Endothelial cell of umbilical vein (primary cell): ENCODE measurements at regions not wholly inside any gene's neighbourhood (a gene's known extent, or its start where the extent isn't known, plus 50 kb on each side); places are given as distances from the start of the nearest gene placed in this dataset.
"Not testable (repeated sequence)": the region's sequence is repeated elsewhere in the genome, so short reads cannot be mapped to it uniquely, and the experiment has no call there.

Experiments used
- BruUV-seq: library from RNA; stranded (reverse); fragments of 400-500 nt; replicated peaks from 2 replicates; lab custom pipeline; 2021; lab: Mats Ljungman, UMichigan
- CTCF ChIA-PET: fragments of 300-600, 350-600 bp; sonication (Branson Sonifier 250); formaldehyde crosslinking; loops from one replicate; lab custom pipeline; 2021; ENCODE audit warnings: antibody characterized with exemption, inconsistent platforms; lab: Charles Lee
- POLR2A ChIA-PET: fragments of 300-600, 350-600 bp; sonication (Branson Sonifier 250); formaldehyde crosslinking; loops from one replicate; lab custom pipeline; 2021; ENCODE audit warnings: antibody characterized with exemption, inconsistent platforms; lab: Charles Lee
- DNase-seq: peaks from one replicate; pipeline ENCODE4 v3.0.0-alpha.2; 2011; ENCODE audit warnings: low read depth, low spot score
- FAIRE-seq: peaks from 2 replicates; lab custom pipeline; 2011; peaks lifted over from hg19 to GRCh38; lab: Jason Lieb, UNC
- H2AFZ ChIP-seq: 2 replicates; pipeline ENCODE4 v1.6.0; 2012; ENCODE audit warnings: low read depth, low read length, control low read depth, inconsistent platforms
- H3K27ac ChIP-seq: 2 replicates; pipeline ENCODE4 v1.5.1; 2011; ENCODE audit warnings: low read depth, mild to moderate bottlenecking, control low read depth, low read length, moderate library complexity; ENCODE audit not compliant: insufficient read depth
- H3K27me3 ChIP-seq, 2 experiments: 2 replicates each; pipeline versions ENCODE4 v1.6.0 to v1.6.1; 2011; ENCODE audit warnings: low read length in 2 of 2, mixed read lengths in 1 of 2; ENCODE audit not compliant: control insufficient read depth in 2 of 2, insufficient read depth in 2 of 2
- H3K36me3 ChIP-seq, 2 experiments: 2 replicates in 1 of 2; 3 replicates in 1 of 2; pipeline ENCODE4 v1.5.1; 2011; ENCODE audit warnings: low read length in 2 of 2, mild to moderate bottlenecking in 1 of 2, moderate library complexity in 1 of 2; ENCODE audit not compliant: control insufficient read depth in 2 of 2, insufficient read depth in 2 of 2; ENCODE audit errors: extremely low read depth in 1 of 2
- H3K4me1 ChIP-seq: 3 replicates; pipeline ENCODE4 v1.5.1; 2011; ENCODE audit warnings: mild to moderate bottlenecking, low read length; ENCODE audit not compliant: control insufficient read depth, insufficient read depth; ENCODE audit errors: extremely low read depth
- H3K4me2 ChIP-seq: 2 replicates; pipeline ENCODE4 v1.6.1; 2011; ENCODE audit warnings: low read length, control low read depth, mixed read lengths; ENCODE audit not compliant: insufficient read depth
- H3K4me3 ChIP-seq, 3 experiments: fragments of 200-600 bp in 1 of 3; sonication (generic), shearing (Covaris generic) in 1 of 3; replicated peaks in 1 of 3; 2 replicates each; pipeline ENCODE4 v1.5.1; 2011 to 2016; ENCODE audit warnings: control low read depth in 3 of 3, low read length in 3 of 3, mild to moderate bottlenecking in 2 of 3, inconsistent platforms in 1 of 3, low read depth in 1 of 3, moderate library complexity in 1 of 3; ENCODE audit not compliant: insufficient read depth in 1 of 3
- H3K79me2 ChIP-seq: 2 replicates; pipeline ENCODE4 v1.6.0; 2012; ENCODE audit warnings: low read length, inconsistent platforms; ENCODE audit not compliant: control insufficient read depth, insufficient read depth
- H3K9ac ChIP-seq: replicated peaks from 2 replicates; pipeline ENCODE3; 2011; ENCODE audit warnings: low read length, control low read depth; ENCODE audit not compliant: insufficient read depth; ENCODE audit errors: extremely low read depth
- H3K9me1 ChIP-seq: replicated peaks from 3 replicates; pipeline ENCODE4 v1.6.0; 2011; ENCODE audit warnings: mild to moderate bottlenecking, low read length; ENCODE audit not compliant: control insufficient read depth, insufficient read depth; ENCODE audit errors: extremely low read depth
- H3K9me3 ChIP-seq: replicated peaks from 2 replicates; pipeline ENCODE4 v1.5.1; 2012; ENCODE audit warnings: low read length, inconsistent platforms; ENCODE audit not compliant: control insufficient read depth, insufficient read depth
- H4K20me1 ChIP-seq: replicated peaks from 2 replicates; pipeline ENCODE3; 2011; ENCODE audit warnings: mild to moderate bottlenecking, low read length; ENCODE audit not compliant: control insufficient read depth, insufficient read depth; ENCODE audit errors: extremely low read depth
- EZH2 ChIP-seq: IDR thresholded peaks from 2 replicates; pipeline ENCODE4 v1.6.1; 2012; ENCODE audit warnings: borderline replicate concordance, low read depth, mild to moderate bottlenecking, moderate library complexity, low read length, inconsistent platforms; ENCODE audit not compliant: severe bottlenecking
- GATA2 ChIP-seq: IDR thresholded peaks from 2 replicates; pipeline ENCODE4 v1.7.0; 2011; ENCODE audit warnings: low read depth, mild to moderate bottlenecking, moderate library complexity, mixed read lengths, low read length; ENCODE audit not compliant: insufficient read length, insufficient read depth
- MYC ChIP-seq: IDR thresholded peaks from one replicate; pipeline ENCODE4 v1.6.1; 2011; ENCODE audit warnings: mild to moderate bottlenecking, low read depth, low read length
- POLR2A ChIP-seq: IDR thresholded peaks from 2 replicates; pipeline ENCODE4 v1.6.1; 2012; ENCODE audit warnings: low read depth, mild to moderate bottlenecking, control low read depth, low read length
- POLR2AphosphoS5 ChIP-seq: IDR thresholded peaks from 2 replicates; pipeline ENCODE4 v1.6.1; 2012; ENCODE audit warnings: low read depth, mild to moderate bottlenecking, control low read depth, low read length, moderate library complexity; ENCODE audit not compliant: insufficient read depth
- dilution Hi-C: fragments of 300-500 bp; cut with MboI; formaldehyde crosslinking; loops from one replicate; pipeline ENCODE4 v1.15.0; 2019; ENCODE audit warnings: low sequenced_read_pairs; ENCODE audit not compliant: extremely low pct_ligation_motif_present
- intact Hi-C: fragments of 100-400 bp; cut with micrococcal nuclease; formaldehyde crosslinking; loops from one replicate; pipeline ENCODE4 v1.10.0; 2022
- TF ChIP-seq, protein P1 (sequence below), 2 donors: IDR thresholded peaks; 1 replicate in 1 of 2; 2 replicates in 1 of 2; pipeline ENCODE4 v1.5.1; 2011; ENCODE audit warnings: low read length in 2 of 2, mild to moderate bottlenecking in 2 of 2, moderate library complexity in 2 of 2, control low read depth in 1 of 2, inconsistent platforms in 1 of 2, low read depth in 1 of 2; ENCODE audit not compliant: insufficient read depth in 1 of 2; ENCODE audit errors: extremely low read depth in 1 of 2
- TF ChIP-seq, protein P2 (sequence below): IDR thresholded peaks from 2 replicates; pipeline ENCODE4 v1.6.1; 2011; ENCODE audit not compliant: insufficient read depth, insufficient read length

DNA sequence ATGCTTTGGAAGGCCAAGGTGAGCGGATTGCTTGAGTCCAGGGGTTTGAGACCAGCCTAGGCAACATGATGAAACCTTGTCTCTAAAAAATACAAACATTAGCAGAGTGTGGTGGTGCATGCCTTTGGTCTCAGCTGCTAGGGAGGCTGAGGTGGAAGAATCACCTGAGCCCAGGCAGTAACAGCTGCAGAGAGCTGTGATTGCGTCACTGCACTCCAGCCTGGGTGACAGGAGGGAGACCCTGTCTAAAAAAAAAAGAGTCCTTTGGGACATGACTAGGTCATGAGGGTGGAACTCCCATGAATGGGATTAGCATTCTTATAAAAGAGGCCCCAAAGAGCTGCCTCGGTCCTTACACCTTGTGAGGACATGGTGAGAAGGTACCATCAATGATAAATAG lies 436.0 kb upstream of the NR5A2 start:
- Histone ChIP-seq H3K4me2 (no peak overlapping the region), H3K36me3 (no peaks in the 10 kb centered on the region), H3K4me3 (no peak overlapping the region), H3K9me1 (no peaks in the 10 kb centered on the region), H3K9me3 (no peaks in the 10 kb centered on the region), H3K4me1 (no peaks in the 10 kb centered on the region), H3K79me2 (no peaks in the 10 kb centered on the region), H3K9ac (no peak overlapping the region), H3K27ac (no peak overlapping the region), H3K27me3 (no peaks in the 10 kb centered on the region), H2AFZ (no peak overlapping the region), H4K20me1 (no peaks in the 10 kb centered on the region)
- dilution Hi-C loops, result no loop called here
- POLR2A ChIA-PET, result no interaction called here
- no TSS peak for BruUV-seq
- no peak for DNase-seq
- CTCF ChIA-PET, result interaction anchor here (1.5 kb wide), 1 partner anchor 17 kb away, joined by 3 read pairs; no protein-coding TSS in a partner anchor
- no peak for FAIRE-seq
- TF ChIP-seq MYC (no peak), POLR2AphosphoS5 (no peak), GATA2 (no peak), POLR2A (no peak)
- TF ChIP-seq, protein P1, sequence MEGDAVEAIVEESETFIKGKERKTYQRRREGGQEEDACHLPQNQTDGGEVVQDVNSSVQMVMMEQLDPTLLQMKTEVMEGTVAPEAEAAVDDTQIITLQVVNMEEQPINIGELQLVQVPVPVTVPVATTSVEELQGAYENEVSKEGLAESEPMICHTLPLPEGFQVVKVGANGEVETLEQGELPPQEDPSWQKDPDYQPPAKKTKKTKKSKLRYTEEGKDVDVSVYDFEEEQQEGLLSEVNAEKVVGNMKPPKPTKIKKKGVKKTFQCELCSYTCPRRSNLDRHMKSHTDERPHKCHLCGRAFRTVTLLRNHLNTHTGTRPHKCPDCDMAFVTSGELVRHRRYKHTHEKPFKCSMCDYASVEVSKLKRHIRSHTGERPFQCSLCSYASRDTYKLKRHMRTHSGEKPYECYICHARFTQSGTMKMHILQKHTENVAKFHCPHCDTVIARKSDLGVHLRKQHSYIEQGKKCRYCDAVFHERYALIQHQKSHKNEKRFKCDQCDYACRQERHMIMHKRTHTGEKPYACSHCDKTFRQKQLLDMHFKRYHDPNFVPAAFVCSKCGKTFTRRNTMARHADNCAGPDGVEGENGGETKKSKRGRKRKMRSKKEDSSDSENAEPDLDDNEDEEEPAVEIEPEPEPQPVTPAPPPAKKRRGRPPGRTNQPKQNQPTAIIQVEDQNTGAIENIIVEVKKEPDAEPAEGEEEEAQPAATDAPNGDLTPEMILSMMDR (IDR thresholded peaks at IDR 0.05; ENCODE audit: extremely low read depth in 1 of 2, insufficient read depth in 1 of 2, low read depth in 1 of 2, low read length in 2 of 2), result no peak
- TF ChIP-seq, protein P2, sequence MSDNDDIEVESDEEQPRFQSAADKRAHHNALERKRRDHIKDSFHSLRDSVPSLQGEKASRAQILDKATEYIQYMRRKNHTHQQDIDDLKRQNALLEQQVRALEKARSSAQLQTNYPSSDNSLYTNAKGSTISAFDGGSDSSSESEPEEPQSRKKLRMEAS, result no peak
- intact Hi-C loops, result no loop called here

DNA sequence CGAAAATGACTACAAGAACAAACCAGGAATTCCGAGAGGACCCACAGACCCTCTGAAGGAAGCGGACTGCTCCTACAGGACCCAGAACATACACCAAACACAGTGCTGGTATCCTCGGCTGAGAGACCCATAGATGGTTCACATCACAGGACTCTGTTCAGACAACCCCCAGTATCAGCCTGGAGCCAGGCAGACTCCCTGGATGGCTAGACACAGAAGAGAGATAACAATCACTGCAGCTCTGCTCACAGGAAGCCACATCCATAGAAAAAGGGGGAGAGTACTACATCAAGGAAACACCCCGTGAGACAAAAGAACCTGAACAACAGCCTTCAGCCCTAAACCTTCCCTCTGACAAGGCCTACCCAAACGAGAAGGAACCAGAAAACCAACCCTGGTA lies 434.0 kb upstream of the NR5A2 start:
- H3K4me2 ChIP-seq, result no peak overlapping the region
- no peak for TF ChIP-seq EZH2
- TF ChIP-seq GATA2, result peak; percentile 38
- DNase-seq (no peak), FAIRE-seq (no peak)
- no peaks in the 10 kb centered on the region for H3K9me1 ChIP-seq
- H3K4me3 ChIP-seq, result no peak overlapping the region
- H3K27me3 ChIP-seq, result no peaks in the 10 kb centered on the region
- POLR2A ChIA-PET, result no interaction called here
- H2AFZ ChIP-seq, result no peak overlapping the region
- no peaks in the 10 kb centered on the region for H3K9me3 ChIP-seq
- CTCF ChIA-PET, result no interaction called here
- H3K36me3 ChIP-seq, result no peaks in the 10 kb centered on the region
- intact Hi-C loops (no loop called here), dilution Hi-C loops (no loop called here)
- H4K20me1 ChIP-seq, result no peaks in the 10 kb centered on the region
- no peaks in the 10 kb centered on the region for H3K79me2 ChIP-seq
- BruUV-seq, result no TSS peak
- H3K27ac ChIP-seq, result no peak overlapping the region
- H3K9ac ChIP-seq, result no peak overlapping the region
- no peaks in the 10 kb centered on the region for H3K4me1 ChIP-seq

DNA sequence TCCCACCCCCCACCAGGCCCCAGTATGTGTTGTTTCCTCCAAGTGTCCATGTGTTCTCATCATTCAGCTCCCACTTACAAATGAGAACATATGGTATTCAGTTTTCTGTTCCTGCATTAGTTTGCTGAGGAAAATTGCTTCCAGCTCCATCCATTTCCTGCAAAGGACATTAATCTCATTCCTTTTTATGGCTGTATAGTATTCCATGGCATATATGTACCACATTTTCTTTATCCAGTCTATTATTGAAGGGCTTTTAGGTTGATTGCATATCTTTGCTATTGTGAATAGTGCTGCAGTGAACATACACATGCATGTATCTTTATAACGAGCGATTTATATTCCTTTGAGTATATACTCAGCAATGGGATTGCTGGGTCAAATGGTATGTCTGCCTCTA lies 431.1 kb upstream of the NR5A2 start:
- CTCF ChIA-PET, H3K27me3 ChIP-seq, H4K20me1 ChIP-seq, intact Hi-C loops, H2AFZ ChIP-seq, H3K4me2 ChIP-seq, FAIRE-seq, H3K4me3 ChIP-seq, dilution Hi-C loops, BruUV-seq, H3K36me3 ChIP-seq, H3K4me1 ChIP-seq, H3K79me2 ChIP-seq, H3K9ac ChIP-seq, POLR2A ChIA-PET, DNase-seq, H3K9me1 ChIP-seq, H3K9me3 ChIP-seq, H3K27ac ChIP-seq: not testable (repeated sequence)
